Calu3 (cell line): ENCODE measurements at regions not wholly inside any gene's neighbourhood (a gene's known extent, or its start where the extent isn't known, plus 50 kb on each side); places are given as distances from the start of the nearest gene placed in this dataset.
"Not testable (repeated sequence)": the region's sequence is repeated elsewhere in the genome, so short reads cannot be mapped to it uniquely, and the experiment has no call there.

Source experiments
- BruUV-seq: library from RNA; stranded (reverse); fragments of 400-500 nt; replicated peaks from 2 replicates; lab custom pipeline; 2021; lab: Mats Ljungman, UMichigan
- CTCF ChIA-PET: fragments of 300-600 bp; sonication (Branson Sonifier 250); formaldehyde crosslinking; loops from one replicate; lab custom pipeline; 2022; ENCODE audit warnings: antibody characterized with exemption; lab: Charles Lee
- DNase-seq: peaks from one replicate; pipeline ENCODE4 v3.0.0; 2022
- H3K27ac Mint-ChIP-seq: one replicate; pipeline ENCODE4 v1.8.0; 2022; ENCODE audit warnings: mixed read lengths; ENCODE audit not compliant: unreplicated experiment
- H3K27me3 Mint-ChIP-seq: one replicate; pipeline ENCODE4 v1.8.0; 2022; ENCODE audit warnings: mixed read lengths; ENCODE audit not compliant: unreplicated experiment
- H3K36me3 Mint-ChIP-seq: one replicate; pipeline ENCODE4 v1.8.0; 2022; ENCODE audit warnings: mild to moderate bottlenecking, moderate library complexity, mixed read lengths; ENCODE audit not compliant: insufficient read depth, unreplicated experiment
- H3K4me1 Mint-ChIP-seq: one replicate; pipeline ENCODE4 v1.8.0; 2022; ENCODE audit warnings: mild to moderate bottlenecking, low read depth, mixed read lengths; ENCODE audit not compliant: unreplicated experiment
- H3K4me3 Mint-ChIP-seq: one replicate; pipeline ENCODE4 v1.8.0; 2022; ENCODE audit warnings: mild to moderate bottlenecking, low read depth, moderate library complexity, mixed read lengths; ENCODE audit not compliant: unreplicated experiment
- H3K9me3 Mint-ChIP-seq: one replicate; pipeline ENCODE4 v1.8.0; 2022; ENCODE audit warnings: low read depth, mixed read lengths; ENCODE audit not compliant: unreplicated experiment
- intact Hi-C: fragments of 100-400 bp; cut with micrococcal nuclease; formaldehyde crosslinking; loops from one replicate; pipeline ENCODE4 v1.10.0; 2022; ENCODE audit not compliant: unreplicated experiment
- TF ChIP-seq, protein P1 (sequence below): fragments of 200-600 bp; IDR thresholded peaks from one replicate; pipeline ENCODE4 v1.8.0; 2022; ENCODE audit warnings: antibody characterized with exemption; ENCODE audit not compliant: unreplicated experiment

DNA sequence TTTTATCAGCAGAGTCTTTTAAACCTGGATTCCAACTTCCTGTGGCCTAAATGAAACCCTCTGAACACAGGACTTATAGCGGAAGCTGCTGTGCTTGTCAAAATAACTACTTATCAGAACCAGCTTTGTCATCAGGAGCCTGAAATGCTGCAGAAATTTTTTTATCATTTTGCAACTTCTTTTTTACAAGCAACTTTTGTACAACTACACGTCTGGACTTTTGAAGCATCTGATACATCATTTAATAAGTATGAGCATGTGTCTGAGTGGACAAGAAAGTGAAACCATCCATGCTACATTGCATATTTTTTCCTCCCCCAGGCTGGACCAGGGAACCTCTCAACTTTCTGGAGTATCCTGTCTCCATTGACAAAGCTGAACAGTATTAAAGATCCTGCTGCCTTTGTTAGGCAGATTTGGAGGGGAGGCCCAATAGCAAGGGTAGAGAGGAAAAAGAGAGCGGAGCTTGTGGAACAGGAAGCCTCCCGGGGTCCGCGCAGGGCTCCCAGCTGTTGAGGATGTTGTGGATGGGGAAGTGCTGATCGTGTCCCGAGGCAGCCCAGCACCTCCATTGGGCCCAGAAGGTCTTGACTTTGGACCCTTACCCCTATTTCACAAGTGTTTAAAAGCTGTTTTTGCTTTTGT lies 196.6 kb downstream of the MSX2 start:
- Mint-ChIP-seq H3K9me3 (no peaks in the 10 kb centered on the region), H3K4me1 (no peaks in the 10 kb centered on the region), H3K27ac (no peak overlapping the region), H3K27me3 (peaks cover 26% of the 10 kb centered on the region), H3K36me3 (no peaks in the 10 kb centered on the region), H3K4me3 (no peak overlapping the region)
- CTCF ChIA-PET: interaction anchor here (0.7 kb wide), 1 partner anchor 327 kb away, joined by 3 read pairs; no protein-coding TSS in a partner anchor
- no TSS peak for BruUV-seq
- intact Hi-C loops: no loop called here
- TF ChIP-seq, protein P1, sequence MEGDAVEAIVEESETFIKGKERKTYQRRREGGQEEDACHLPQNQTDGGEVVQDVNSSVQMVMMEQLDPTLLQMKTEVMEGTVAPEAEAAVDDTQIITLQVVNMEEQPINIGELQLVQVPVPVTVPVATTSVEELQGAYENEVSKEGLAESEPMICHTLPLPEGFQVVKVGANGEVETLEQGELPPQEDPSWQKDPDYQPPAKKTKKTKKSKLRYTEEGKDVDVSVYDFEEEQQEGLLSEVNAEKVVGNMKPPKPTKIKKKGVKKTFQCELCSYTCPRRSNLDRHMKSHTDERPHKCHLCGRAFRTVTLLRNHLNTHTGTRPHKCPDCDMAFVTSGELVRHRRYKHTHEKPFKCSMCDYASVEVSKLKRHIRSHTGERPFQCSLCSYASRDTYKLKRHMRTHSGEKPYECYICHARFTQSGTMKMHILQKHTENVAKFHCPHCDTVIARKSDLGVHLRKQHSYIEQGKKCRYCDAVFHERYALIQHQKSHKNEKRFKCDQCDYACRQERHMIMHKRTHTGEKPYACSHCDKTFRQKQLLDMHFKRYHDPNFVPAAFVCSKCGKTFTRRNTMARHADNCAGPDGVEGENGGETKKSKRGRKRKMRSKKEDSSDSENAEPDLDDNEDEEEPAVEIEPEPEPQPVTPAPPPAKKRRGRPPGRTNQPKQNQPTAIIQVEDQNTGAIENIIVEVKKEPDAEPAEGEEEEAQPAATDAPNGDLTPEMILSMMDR: no peak
- DNase-seq: no peak

DNA sequence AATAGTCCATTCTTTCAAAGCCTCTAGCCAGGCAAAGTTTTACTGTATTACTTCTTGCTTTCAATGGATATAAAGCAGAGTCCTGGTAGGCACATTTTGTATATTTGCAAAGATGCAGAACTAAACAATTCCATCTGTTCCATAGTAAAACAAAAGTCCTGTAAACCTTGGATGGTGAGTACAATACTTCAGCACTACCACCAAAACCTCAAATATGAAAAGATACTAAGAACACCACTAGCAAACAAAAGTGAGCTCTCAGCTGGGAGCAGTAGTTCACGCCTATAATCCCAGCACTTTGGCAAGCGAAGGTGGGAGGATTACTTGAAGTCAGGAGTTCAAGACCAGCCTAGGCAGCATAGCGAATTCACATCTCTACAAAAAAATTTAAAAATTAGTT lies 195.0 kb downstream of the MSX2 start:
- CTCF ChIA-PET: interaction anchor here (0.6 kb wide), 1 partner anchor 42 kb away, joined by 3 read pairs; no protein-coding TSS in a partner anchor
- BruUV-seq: no TSS peak
- TF ChIP-seq, protein P1: no peak
- Mint-ChIP-seq H3K9me3 (no peaks in the 10 kb centered on the region), H3K27me3 (peaks cover 31% of the 10 kb centered on the region), H3K27ac (no peak overlapping the region), H3K36me3 (no peaks in the 10 kb centered on the region), H3K4me1 (no peaks in the 10 kb centered on the region), H3K4me3 (no peak overlapping the region)
- DNase-seq: no peak
- intact Hi-C loops: no loop called here

DNA sequence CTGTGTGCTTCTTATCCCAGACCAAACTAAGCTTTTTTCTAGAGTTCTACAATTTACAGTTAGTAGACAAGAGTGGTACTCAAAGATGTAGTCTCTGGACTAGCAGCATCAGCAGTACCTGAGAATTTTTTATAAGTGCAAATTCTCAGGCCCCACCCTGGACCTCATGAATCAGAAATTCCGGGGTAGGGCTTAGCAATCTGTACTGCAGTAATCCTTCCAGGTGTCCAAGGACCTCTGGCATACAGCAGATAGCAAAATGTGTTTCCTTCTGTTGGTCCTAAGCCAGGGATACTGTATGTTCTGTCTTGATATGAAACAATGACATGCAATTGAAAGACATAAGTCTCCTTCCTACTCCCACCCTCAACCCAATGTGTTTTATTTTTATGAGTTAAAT lies 194.3 kb downstream of the MSX2 start:
- no peaks in the 10 kb centered on the region for H3K36me3 Mint-ChIP-seq
- H3K4me3 Mint-ChIP-seq: no peak overlapping the region
- H3K27me3 Mint-ChIP-seq: peaks cover 38% of the 10 kb centered on the region
- no peak overlapping the region for H3K27ac Mint-ChIP-seq
- no peaks in the 10 kb centered on the region for H3K4me1 Mint-ChIP-seq
- no peak for DNase-seq
- BruUV-seq: no TSS peak
- intact Hi-C loops: no loop called here
- TF ChIP-seq, protein P1: no peak
- H3K9me3 Mint-ChIP-seq: no peaks in the 10 kb centered on the region
- CTCF ChIA-PET: interaction anchor here (0.6 kb wide), 1 partner anchor 1257 kb away, joined by 3 read pairs; no protein-coding TSS in a partner anchor

DNA sequence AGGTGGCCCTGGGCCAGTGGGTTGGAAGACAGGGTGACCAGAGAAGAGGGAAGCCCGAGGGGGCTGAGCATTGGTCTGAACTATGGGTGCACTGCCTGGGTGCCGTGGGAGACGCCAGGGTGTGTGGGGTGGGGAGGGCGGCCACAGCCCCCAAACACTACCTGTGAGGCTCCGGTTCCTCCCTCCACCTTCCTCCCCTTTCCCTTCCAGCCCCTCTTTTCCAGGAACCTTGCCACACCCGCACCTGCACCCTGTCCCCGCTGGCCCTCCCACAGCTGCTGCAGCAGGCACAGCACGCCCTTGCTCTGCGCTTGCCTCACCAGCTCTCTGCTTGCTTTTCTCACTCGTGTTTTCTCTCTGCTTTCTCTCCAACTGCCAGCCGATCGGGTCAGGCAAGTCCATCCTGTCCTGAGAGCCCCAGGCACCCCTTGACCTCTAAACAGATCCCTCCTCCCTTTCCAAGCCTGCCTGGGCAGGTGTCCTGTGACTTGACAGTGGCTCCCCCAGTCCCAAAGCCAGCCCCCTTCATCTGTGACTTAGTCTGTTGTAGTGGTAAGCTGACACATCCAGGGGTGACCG lies 193.7 kb downstream of the MSX2 start:
- BruUV-seq: no TSS peak
- TF ChIP-seq, protein P1: no peak
- no peaks in the 10 kb centered on the region for H3K4me1 Mint-ChIP-seq
- CTCF ChIA-PET: interaction anchor here (0.6 kb wide), 1 partner anchor 1257 kb away, joined by 3 read pairs; no protein-coding TSS in a partner anchor
- no peaks in the 10 kb centered on the region for H3K9me3 Mint-ChIP-seq
- H3K27ac Mint-ChIP-seq: no peak overlapping the region
- no peaks in the 10 kb centered on the region for H3K36me3 Mint-ChIP-seq
- no peak overlapping the region for H3K4me3 Mint-ChIP-seq
- intact Hi-C loops: no loop called here
- peaks cover 44% of the 10 kb centered on the region for H3K27me3 Mint-ChIP-seq
- DNase-seq: no peak

DNA sequence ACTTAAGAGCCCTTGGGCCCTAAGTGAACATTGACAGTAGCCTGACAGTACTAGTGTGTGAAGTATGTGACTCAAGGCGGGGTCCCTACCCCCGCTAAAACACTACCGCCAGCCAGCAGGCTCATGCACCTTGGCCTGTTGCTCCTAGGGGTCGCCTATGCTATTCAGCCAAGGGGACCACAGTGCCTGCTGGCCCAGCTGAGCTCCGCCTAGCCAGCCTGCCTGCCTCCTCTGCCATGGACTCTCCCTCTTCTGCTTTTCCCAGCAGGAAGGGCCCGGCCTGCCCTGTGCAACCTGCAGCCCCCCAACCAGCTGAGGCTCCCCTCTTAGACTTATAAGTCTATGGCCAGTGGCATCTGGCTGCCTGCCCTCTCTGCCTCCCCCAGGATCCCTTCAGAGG lies 193.1 kb downstream of the MSX2 start:
- H3K27ac Mint-ChIP-seq, H3K9me3 Mint-ChIP-seq, CTCF ChIA-PET, H3K4me1 Mint-ChIP-seq, intact Hi-C loops, BruUV-seq, DNase-seq, H3K36me3 Mint-ChIP-seq, H3K4me3 Mint-ChIP-seq: not testable (repeated sequence)
- H3K27me3 Mint-ChIP-seq: peaks cover 45% of the 10 kb centered on the region

DNA sequence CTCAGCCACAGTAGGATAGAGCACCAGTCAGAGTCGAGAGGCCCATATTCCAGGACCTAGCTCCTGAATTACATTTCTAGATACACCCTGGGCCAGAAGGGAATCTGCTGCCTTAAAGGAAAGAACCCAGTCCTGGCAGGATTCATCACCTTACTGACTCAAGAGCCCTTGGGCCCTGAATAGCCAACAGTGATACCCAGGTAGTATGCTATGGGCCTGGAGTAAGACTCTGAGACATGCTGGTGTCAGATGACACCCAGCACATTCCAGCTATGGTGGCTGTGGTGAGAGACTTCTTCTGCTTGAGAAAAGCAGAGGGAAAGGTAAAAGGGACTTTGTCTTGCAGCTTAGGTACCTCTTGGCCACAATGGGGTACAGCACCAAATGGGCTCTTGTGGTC lies 192.5 kb downstream of the MSX2 start:
- H3K27ac Mint-ChIP-seq, H3K4me1 Mint-ChIP-seq, intact Hi-C loops, BruUV-seq, H3K4me3 Mint-ChIP-seq, H3K36me3 Mint-ChIP-seq, H3K9me3 Mint-ChIP-seq, DNase-seq: not testable (repeated sequence)
- peaks cover 46% of the 10 kb centered on the region for H3K27me3 Mint-ChIP-seq
- CTCF ChIA-PET: interaction anchor here (0.6 kb wide), 1 partner anchor 52 kb away, joined by 4 read pairs; no protein-coding TSS in a partner anchor
